ENCODE measurements at regions not wholly inside any gene's neighbourhood (a gene's known extent, or its start where the extent isn't known, plus 50 kb on each side); places are given as distances from the start of the nearest gene placed in this dataset.

GRCh38 chr6:11412616-11413015 is 124.9 kb upstream of the TMEM170B start:
- no peak for TF ChIP-seq CTCF (IDR thresholded peaks at IDR 0.05)
- no peak for TF ChIP-seq POLR2A (IDR thresholded peaks at IDR 0.05)
